ENCODE measurements at regions not wholly inside any gene's neighbourhood (a gene's known extent, or its start where the extent isn't known, plus 50 kb on each side); places are given as distances from the start of the nearest gene placed in this dataset.

- no peak for TF ChIP-seq CTCF (IDR thresholded peaks at IDR 0.05)
- no peak for TF ChIP-seq ZFX (IDR thresholded peaks at IDR 0.05; ENCODE audit: borderline replicate concordance)
Observed at GRCh38 chr9:101859620-101860019, 121.2 kb upstream of the GRIN3A start.
